ENCODE measurements at regions not wholly inside any gene's neighbourhood (a gene's known extent, or its start where the extent isn't known, plus 50 kb on each side); places are given as distances from the start of the nearest gene placed in this dataset.

- no peaks in the 10 kb centered on the region for H3K9me2 ChIP-seq (replicated peaks; ENCODE audit: insufficient read depth, low read length)
- H3K4me3 ChIP-seq (ENCODE audit: insufficient read depth, low read length, poor library complexity, severe bottlenecking), result no peak overlapping the region
- H3K9ac ChIP-seq (ENCODE audit: low read length), result no peak overlapping the region
- TF ChIP-seq EZH2phosphoT487 (conservative IDR thresholded peaks at IDR 0.05; ENCODE audit: low read length) (no peak), CTCF (IDR thresholded peaks at IDR 0.05; ENCODE audit: insufficient read depth, low read length, poor library complexity, severe bottlenecking) (no peak)
- H3K27me3 ChIP-seq (ENCODE audit: low read length), result no peaks in the 10 kb centered on the region
- no peaks in the 10 kb centered on the region for H3K36me3 ChIP-seq (ENCODE audit: low read length)
- H3K79me2 ChIP-seq (ENCODE audit: insufficient read depth, low read length), result no peaks in the 10 kb centered on the region
- H3K27ac ChIP-seq (ENCODE audit: low read depth, low read length), result no peak overlapping the region
- H3F3A ChIP-seq (ENCODE audit: insufficient read depth), result no peaks in the 10 kb centered on the region
- no peak overlapping the region for H2AFZ ChIP-seq (ENCODE audit: low read depth, low read length, severe bottlenecking)
- H4K20me1 ChIP-seq (ENCODE audit: low read depth, low read length), result no peaks in the 10 kb centered on the region
- H3K9me3 ChIP-seq (ENCODE audit: insufficient read depth, low read length), result peaks cover 10% of the 10 kb centered on the region; the same call in 1 of the 2 replicates
- no peak overlapping the region for H3K4me2 ChIP-seq (ENCODE audit: low read depth, low read length, poor library complexity, severe bottlenecking)
These were observed 145.4 kb downstream of the ARL6IP6 start for GRCh38 chr2:152863826-152864225.

- no peak overlapping the region for H3K27ac ChIP-seq (ENCODE audit: low read depth, low read length)
- no peaks in the 10 kb centered on the region for H3K27me3 ChIP-seq (ENCODE audit: low read length)
- peak; percentile 27 for TF ChIP-seq CTCF (IDR thresholded peaks at IDR 0.05; ENCODE audit: insufficient read depth, low read length, poor library complexity, severe bottlenecking)
- TF ChIP-seq EZH2phosphoT487 (conservative IDR thresholded peaks at IDR 0.05; ENCODE audit: low read length), result no peak
- no peak overlapping the region for H2AFZ ChIP-seq (ENCODE audit: low read depth, low read length, severe bottlenecking)
- no peak overlapping the region for H3K9ac ChIP-seq (ENCODE audit: low read length)
- no peaks in the 10 kb centered on the region for H3K9me2 ChIP-seq (replicated peaks; ENCODE audit: insufficient read depth, low read length)
- H4K20me1 ChIP-seq (ENCODE audit: low read depth, low read length), result no peaks in the 10 kb centered on the region
- H3K4me2 ChIP-seq (ENCODE audit: low read depth, low read length, poor library complexity, severe bottlenecking), result no peak overlapping the region
- no peak overlapping the region for H3K4me3 ChIP-seq (ENCODE audit: insufficient read depth, low read length, poor library complexity, severe bottlenecking)
- H3K9me3 ChIP-seq (ENCODE audit: insufficient read depth, low read length), result peaks cover 10% of the 10 kb centered on the region; the same call in 1 of the 2 replicates
- H3K79me2 ChIP-seq (ENCODE audit: insufficient read depth, low read length), result no peaks in the 10 kb centered on the region
- H3K36me3 ChIP-seq (ENCODE audit: low read length), result no peaks in the 10 kb centered on the region
- H3F3A ChIP-seq (ENCODE audit: insufficient read depth), result no peaks in the 10 kb centered on the region
These were observed 143.0 kb downstream of the ARL6IP6 start for GRCh38 chr2:152861349-152861942.

DNA sequence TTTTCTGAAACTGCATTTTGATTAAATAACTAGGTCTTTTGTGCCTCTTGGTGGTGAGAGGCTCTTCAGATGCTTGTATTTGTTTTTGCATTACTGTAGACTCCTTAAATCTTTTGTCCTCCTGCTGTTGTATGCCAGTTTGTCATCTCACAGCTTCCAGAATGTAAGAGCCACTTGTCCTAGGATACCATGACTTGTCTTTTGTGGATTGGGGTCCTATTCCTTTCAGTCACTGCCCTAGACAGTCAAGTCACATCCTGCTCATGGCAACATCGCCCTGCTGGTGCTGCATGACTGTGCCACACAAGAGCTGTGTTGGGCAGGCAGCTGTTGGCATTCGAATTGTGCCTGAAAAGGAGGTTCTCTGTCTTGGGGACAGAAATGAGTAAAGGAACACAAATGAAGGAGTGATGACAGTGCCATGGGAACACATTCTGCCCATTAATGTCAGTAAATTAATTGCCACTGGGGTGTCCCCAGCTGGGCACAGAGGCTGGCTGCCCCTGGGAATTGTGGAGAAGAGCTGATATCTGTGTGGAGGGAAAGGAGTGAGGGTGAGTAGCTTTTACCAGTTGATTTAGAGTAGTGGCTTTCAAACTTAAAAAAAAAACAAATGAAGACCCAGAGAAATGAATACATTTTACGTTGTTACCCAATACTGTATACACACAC lies 140.3 kb downstream of the ARL6IP6 start:
- no peak overlapping the region for H3K9ac ChIP-seq (ENCODE audit: low read length)
- TF ChIP-seq EZH2phosphoT487 (conservative IDR thresholded peaks at IDR 0.05; ENCODE audit: low read length) (no peak), CTCF (IDR thresholded peaks at IDR 0.05; ENCODE audit: insufficient read depth, low read length, poor library complexity, severe bottlenecking) (no peak)

More for the DNA sequence above, 140.3 kb downstream of the ARL6IP6 start:
- H3K4me3 ChIP-seq (ENCODE audit: insufficient read depth, low read length, poor library complexity, severe bottlenecking), result no peak overlapping the region
- no peaks in the 10 kb centered on the region for H3K27me3 ChIP-seq (ENCODE audit: low read length)
- H3K9me3 ChIP-seq (ENCODE audit: insufficient read depth, low read length), result peaks cover 10% of the 10 kb centered on the region; the same call in 1 of the 2 replicates
- no peak overlapping the region for H3K4me2 ChIP-seq (ENCODE audit: low read depth, low read length, poor library complexity, severe bottlenecking)
- no peak overlapping the region for H2AFZ ChIP-seq (ENCODE audit: low read depth, low read length, severe bottlenecking)
- H4K20me1 ChIP-seq (ENCODE audit: low read depth, low read length), result no peaks in the 10 kb centered on the region
- H3K9me2 ChIP-seq (replicated peaks; ENCODE audit: insufficient read depth, low read length), result no peaks in the 10 kb centered on the region
- H3K79me2 ChIP-seq (ENCODE audit: insufficient read depth, low read length), result no peaks in the 10 kb centered on the region
- H3K27ac ChIP-seq (ENCODE audit: low read depth, low read length), result no peak overlapping the region
- no peaks in the 10 kb centered on the region for H3F3A ChIP-seq (ENCODE audit: insufficient read depth)
- H3K36me3 ChIP-seq (ENCODE audit: low read length), result no peaks in the 10 kb centered on the region

All from SU-DHL-6 (cell line).